Effector memory CD8-positive, alpha-beta T cell (primary cell): ENCODE measurements at regions not wholly inside any gene's neighbourhood (a gene's known extent, or its start where the extent isn't known, plus 50 kb on each side); places are given as distances from the start of the nearest gene placed in this dataset.

ENCODE experiments used
- ATAC-seq: fragments of 150-1000 bp; cut with Tn5 transposase; replicated peaks from 2 replicates; pipeline ENCODE4 v1.10.0; 2021; ENCODE audit warnings: mild to moderate bottlenecking, moderate library complexity
- DNase-seq, 3 experiments: peaks; one replicate each; pipeline ENCODE4 v3.0.0; 2021
- H3K27ac Mint-ChIP-seq, 2 donors: one replicate each; pipeline ENCODE4 v1.8.0; 2022; ENCODE audit warnings: mild to moderate bottlenecking in 2 of 2, mixed read lengths in 2 of 2, moderate library complexity in 2 of 2
- H3K27me3 Mint-ChIP-seq, 2 donors: one replicate each; pipeline ENCODE4 v1.8.0; 2022; ENCODE audit warnings: mixed read lengths in 2 of 2
- H3K36me3 Mint-ChIP-seq: one replicate; pipeline ENCODE4 v1.8.0; 2022; ENCODE audit warnings: mild to moderate bottlenecking, moderate library complexity, mixed read lengths; ENCODE audit not compliant: insufficient read depth
- H3K4me1 Mint-ChIP-seq, 2 donors: one replicate each; pipeline ENCODE4 v1.8.0; 2022; ENCODE audit warnings: low read depth in 2 of 2, mixed read lengths in 2 of 2
- H3K4me3 Mint-ChIP-seq, 2 donors: one replicate each; pipeline ENCODE4 v1.8.0; 2022; ENCODE audit warnings: mild to moderate bottlenecking in 2 of 2, mixed read lengths in 2 of 2, moderate library complexity in 2 of 2
- H3K9me3 Mint-ChIP-seq, 2 donors: one replicate each; pipeline ENCODE4 v1.8.0; 2022; ENCODE audit warnings: mixed read lengths in 2 of 2

GRCh38 chr6:115733426-115733825 lies 327.3 kb downstream of the FRK start:
- H3K4me3 Mint-ChIP-seq: no peak overlapping the region
- DNase-seq (no peak), ATAC-seq (no peak)
- H3K36me3 Mint-ChIP-seq: no peaks in the 10 kb centered on the region
- no peaks in the 10 kb centered on the region for H3K27me3 Mint-ChIP-seq
- H3K4me1 Mint-ChIP-seq: no peaks in the 10 kb centered on the region
- no peak overlapping the region for H3K27ac Mint-ChIP-seq
- peaks cover 8 to 20% of the 10 kb centered on the region in 2 donors for H3K9me3 Mint-ChIP-seq

GRCh38 chr6:115729036-115729435 lies 331.7 kb downstream of the FRK start:
- H3K27ac Mint-ChIP-seq: no peak overlapping the region
- ATAC-seq (no peak), DNase-seq (no peak)
- H3K9me3 Mint-ChIP-seq: peaks cover 11 to 29% of the 10 kb centered on the region in 2 donors
- no peaks in the 10 kb centered on the region for H3K27me3 Mint-ChIP-seq
- no peak overlapping the region for H3K4me3 Mint-ChIP-seq
- H3K36me3 Mint-ChIP-seq: no peaks in the 10 kb centered on the region
- H3K4me1 Mint-ChIP-seq: no peaks in the 10 kb centered on the region

- Mint-ChIP-seq H3K36me3 (no peaks in the 10 kb centered on the region), H3K4me1 (no peaks in the 10 kb centered on the region), H3K27me3 (no peaks in the 10 kb centered on the region), H3K4me3 (no peak overlapping the region), H3K27ac (no peak overlapping the region), H3K9me3 (peaks cover 11 to 28% of the 10 kb centered on the region in 2 donors)
- DNase-seq (no peak), ATAC-seq (no peak)
Measured at GRCh38 chr6:115728171-115728570, 332.5 kb downstream of the FRK start.

DNA sequence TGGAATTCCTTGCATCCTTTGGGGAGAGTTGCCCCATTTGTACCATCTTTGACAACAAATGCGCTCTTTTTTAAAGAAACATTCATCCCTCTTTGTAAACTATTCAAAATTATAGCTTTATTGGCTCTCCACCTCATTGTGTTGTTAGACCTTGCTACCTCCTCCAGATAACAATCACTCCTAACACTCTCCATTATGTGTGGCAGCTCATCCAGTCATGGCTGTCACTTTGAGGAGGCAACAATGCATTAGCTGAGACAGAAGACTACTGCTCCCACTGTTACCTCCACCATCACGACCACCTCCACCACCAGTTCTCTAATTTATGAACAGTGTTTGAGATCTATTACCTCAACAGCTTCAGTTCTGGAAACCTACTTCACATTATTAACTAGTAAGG lies 339.1 kb downstream of the FRK start:
- Mint-ChIP-seq H3K4me3 (no peak overlapping the region), H3K27me3 (no peaks in the 10 kb centered on the region), H3K27ac (no peak overlapping the region), H3K9me3 (peaks cover 11 to 17% of the 10 kb centered on the region in 2 donors), H3K4me1 (no peaks in the 10 kb centered on the region), H3K36me3 (no peaks in the 10 kb centered on the region)
- ATAC-seq (no peak), DNase-seq (no peak)

- Mint-ChIP-seq H3K4me3 (no peak overlapping the region), H3K9me3 (peaks cover 11 to 17% of the 10 kb centered on the region in 2 donors), H3K36me3 (no peaks in the 10 kb centered on the region), H3K27ac (no peak overlapping the region), H3K4me1 (no peaks in the 10 kb centered on the region), H3K27me3 (no peaks in the 10 kb centered on the region)
- DNase-seq: no peak
- ATAC-seq: no peak
Measured at GRCh38 chr6:115720900-115721299, 339.8 kb downstream of the FRK start.

GRCh38 chr6:115717472-115717871 lies 343.2 kb downstream of the FRK start:
- no peak for ATAC-seq
- H3K27ac Mint-ChIP-seq: no peak overlapping the region

GRCh38 chr6:115717062-115717461 lies 343.6 kb downstream of the FRK start:
- no peak overlapping the region for H3K4me3 Mint-ChIP-seq
- ATAC-seq (no peak), DNase-seq (no peak)
- H3K4me1 Mint-ChIP-seq: no peaks in the 10 kb centered on the region
- no peaks in the 10 kb centered on the region for H3K36me3 Mint-ChIP-seq
- H3K27ac Mint-ChIP-seq: no peak overlapping the region
- peaks cover 5 to 12% of the 10 kb centered on the region in 2 donors for H3K9me3 Mint-ChIP-seq
- H3K27me3 Mint-ChIP-seq: no peaks in the 10 kb centered on the region

More at GRCh38 chr6:115717472-115717871, 343.2 kb downstream of the FRK start:
- no peak for DNase-seq
- H3K9me3 Mint-ChIP-seq: peaks cover 5 to 12% of the 10 kb centered on the region in 2 donors
- H3K4me1 Mint-ChIP-seq: no peaks in the 10 kb centered on the region
- no peak overlapping the region for H3K4me3 Mint-ChIP-seq
- H3K27me3 Mint-ChIP-seq: no peaks in the 10 kb centered on the region
- no peaks in the 10 kb centered on the region for H3K36me3 Mint-ChIP-seq

- peaks cover 5 to 7% of the 10 kb centered on the region in 2 donors for H3K9me3 Mint-ChIP-seq
Measured at GRCh38 chr6:115712291-115712961, 348.3 kb downstream of the FRK start.

DNA sequence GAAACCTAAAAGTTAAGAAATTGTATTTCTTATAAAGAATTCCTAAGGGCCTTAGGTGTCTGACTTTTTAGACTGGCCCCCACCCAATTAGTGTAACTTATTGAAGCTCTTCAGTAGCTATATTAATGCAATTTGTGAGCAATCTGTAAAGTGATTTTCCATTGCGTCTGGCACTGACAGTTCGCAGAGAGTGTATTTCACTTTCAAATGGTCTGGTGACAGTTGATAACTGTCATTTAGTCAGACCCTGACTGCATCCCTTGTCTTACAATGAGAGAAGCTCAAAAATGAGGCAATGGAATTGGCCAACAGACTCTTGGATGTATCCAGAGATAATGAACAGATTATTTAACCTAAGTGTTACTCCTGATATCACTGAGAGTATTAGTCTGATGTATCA lies 351.8 kb downstream of the FRK start:
- DNase-seq: no peak
- no peaks in the 10 kb centered on the region for H3K36me3 Mint-ChIP-seq
- H3K27ac Mint-ChIP-seq: no peak overlapping the region
- H3K9me3 Mint-ChIP-seq: peaks cover 0 to 10% of the 10 kb centered on the region in 2 donors
- H3K27me3 Mint-ChIP-seq: no peaks in the 10 kb centered on the region
- H3K4me1 Mint-ChIP-seq: no peaks in the 10 kb centered on the region
- no peak overlapping the region for H3K4me3 Mint-ChIP-seq
- ATAC-seq: no peak

More at GRCh38 chr6:115712291-115712961, 348.3 kb downstream of the FRK start:
- H3K4me1 Mint-ChIP-seq: no peaks in the 10 kb centered on the region
- H3K4me3 Mint-ChIP-seq: no peak overlapping the region
- no peak for DNase-seq
- no peak overlapping the region for H3K27ac Mint-ChIP-seq
- no peaks in the 10 kb centered on the region for H3K27me3 Mint-ChIP-seq
- H3K36me3 Mint-ChIP-seq: no peaks in the 10 kb centered on the region
- no peak for ATAC-seq

- H3K9me3 Mint-ChIP-seq: peaks cover 7 to 10% of the 10 kb centered on the region in 2 donors
- no peaks in the 10 kb centered on the region for H3K27me3 Mint-ChIP-seq
- no peak for ATAC-seq
- no peaks in the 10 kb centered on the region for H3K36me3 Mint-ChIP-seq
- H3K27ac Mint-ChIP-seq: no peak overlapping the region
- DNase-seq: no peak
- no peak overlapping the region for H3K4me3 Mint-ChIP-seq
- H3K4me1 Mint-ChIP-seq: no peaks in the 10 kb centered on the region
Measured at GRCh38 chr6:115706981-115707380, 353.7 kb downstream of the FRK start.

DNA sequence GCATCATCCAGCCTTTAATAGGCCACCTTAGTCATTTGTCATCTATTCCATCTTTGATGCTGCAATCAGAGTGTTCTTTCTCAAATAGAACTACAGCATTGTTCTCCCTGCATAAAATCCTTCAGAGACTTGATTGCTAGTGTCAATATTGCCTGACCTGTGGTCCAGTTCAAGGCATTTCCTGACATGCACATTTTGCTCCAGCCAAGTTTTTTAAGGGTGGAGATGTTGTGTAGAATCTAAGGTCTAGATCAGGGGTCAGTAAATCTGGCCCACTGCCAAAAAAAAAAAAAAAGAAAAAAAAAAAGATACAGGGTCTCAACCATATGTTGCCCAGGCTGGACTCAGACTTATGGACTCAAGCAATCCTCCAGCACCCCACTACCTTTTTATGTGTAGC lies 354.4 kb downstream of the FRK start:
- no peak overlapping the region for H3K27ac Mint-ChIP-seq
- H3K27me3 Mint-ChIP-seq: no peaks in the 10 kb centered on the region
- ATAC-seq (no peak), DNase-seq (no peak)
- no peaks in the 10 kb centered on the region for H3K36me3 Mint-ChIP-seq
- H3K4me1 Mint-ChIP-seq: no peaks in the 10 kb centered on the region
- H3K4me3 Mint-ChIP-seq: no peak overlapping the region
- H3K9me3 Mint-ChIP-seq: peaks cover 7 to 10% of the 10 kb centered on the region in 2 donors

GRCh38 chr6:115704028-115704427 lies 356.7 kb downstream of the FRK start:
- DNase-seq: no peak
- H3K9me3 Mint-ChIP-seq: peaks cover 7 to 10% of the 10 kb centered on the region in 2 donors

DNA sequence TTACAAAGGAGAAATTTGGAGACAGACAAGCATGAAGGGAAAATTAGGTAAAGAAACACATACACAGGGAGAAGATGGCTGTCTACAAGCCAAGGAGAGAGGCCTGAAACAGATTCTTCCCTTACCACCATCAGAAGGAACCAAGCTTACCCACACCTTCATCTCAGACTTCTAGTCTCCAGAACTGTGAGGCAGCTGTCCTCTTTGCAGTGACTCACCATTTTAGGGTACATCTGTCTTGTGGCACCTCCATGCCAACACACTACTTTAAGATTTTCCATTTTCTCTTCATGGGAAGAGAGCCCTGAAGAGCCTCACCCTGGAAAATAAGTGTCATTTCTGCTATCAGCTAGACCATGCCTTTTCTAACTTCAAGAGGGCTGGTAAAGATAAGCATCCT lies 369.3 kb downstream of the FRK start:
- no peak for DNase-seq
- H3K4me1 Mint-ChIP-seq: no peaks in the 10 kb centered on the region

More at GRCh38 chr6:115704028-115704427, 356.7 kb downstream of the FRK start:
- H3K4me1 Mint-ChIP-seq: no peaks in the 10 kb centered on the region
- H3K27me3 Mint-ChIP-seq: no peaks in the 10 kb centered on the region
- ATAC-seq: no peak
- H3K36me3 Mint-ChIP-seq: no peaks in the 10 kb centered on the region
- no peak overlapping the region for H3K4me3 Mint-ChIP-seq
- no peak overlapping the region for H3K27ac Mint-ChIP-seq

DNA sequence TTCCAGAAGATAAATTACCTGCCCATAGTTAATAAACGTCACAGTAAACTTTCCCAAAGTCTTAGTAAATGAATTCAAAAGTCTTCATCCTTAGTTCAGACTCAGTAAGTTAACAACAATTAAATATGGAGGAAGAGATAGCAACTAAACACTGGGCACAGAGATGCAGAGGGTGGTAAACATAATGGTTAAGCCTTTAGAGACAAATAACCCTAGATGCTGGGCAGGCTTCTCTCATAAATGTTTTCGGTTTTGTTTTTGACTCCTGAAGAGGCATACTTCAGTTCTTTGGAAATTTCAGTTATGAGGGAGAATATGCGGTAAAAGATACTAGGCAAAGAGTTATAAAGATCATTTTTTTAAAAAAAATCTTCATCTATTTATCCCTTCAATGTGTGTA lies 369.8 kb downstream of the FRK start:
- no peak for DNase-seq
- Mint-ChIP-seq H3K4me1 (no peaks in the 10 kb centered on the region), H3K9me3 (peaks cover 0 to 6% of the 10 kb centered on the region in 2 donors), H3K4me3 (no peak overlapping the region), H3K36me3 (no peaks in the 10 kb centered on the region), H3K27me3 (no peaks in the 10 kb centered on the region), H3K27ac (no peak overlapping the region)
- ATAC-seq: no peak

More for the DNA sequence above, 369.3 kb downstream of the FRK start:
- no peaks in the 10 kb centered on the region for H3K27me3 Mint-ChIP-seq
- no peaks in the 10 kb centered on the region for H3K36me3 Mint-ChIP-seq
- H3K27ac Mint-ChIP-seq: no peak overlapping the region
- no peak for ATAC-seq
- H3K9me3 Mint-ChIP-seq: peaks cover 1 to 6% of the 10 kb centered on the region in 2 donors
- no peak overlapping the region for H3K4me3 Mint-ChIP-seq
